ENCODE measurements at regions not wholly inside any gene's neighbourhood (a gene's known extent, or its start where the extent isn't known, plus 50 kb on each side); places are given as distances from the start of the nearest gene placed in this dataset.

DNA sequence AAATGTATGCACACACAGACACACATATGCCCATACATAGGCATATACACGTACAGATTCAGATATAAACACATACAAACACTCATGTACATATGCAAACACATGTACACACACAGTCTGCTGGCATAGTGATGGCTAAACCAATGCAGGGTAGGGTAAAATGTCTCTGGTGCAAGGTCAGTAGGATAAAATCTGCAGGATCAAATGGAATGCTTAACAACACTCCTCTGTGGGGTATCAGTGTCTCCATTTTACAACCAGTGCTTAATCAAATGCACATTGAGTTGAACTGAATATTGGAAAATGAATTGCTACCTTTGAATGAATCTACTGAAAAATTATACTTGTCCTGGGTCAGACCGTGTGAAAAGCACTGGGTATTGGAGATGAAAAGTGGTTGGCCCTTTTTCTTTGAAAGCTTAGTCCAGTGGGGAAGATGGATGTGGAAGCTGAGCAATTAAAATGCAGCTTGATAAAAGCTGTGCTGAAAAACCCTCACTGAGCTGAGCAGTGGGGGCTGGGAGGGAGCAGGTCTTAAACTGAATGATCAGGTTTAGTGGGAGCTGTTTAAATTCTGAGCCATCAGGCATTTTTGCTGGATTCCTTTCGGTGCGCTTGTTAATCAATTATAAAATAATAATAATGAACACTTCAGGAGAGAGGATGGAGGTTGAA, 314.7 kb downstream of the HAPSTR1 start:
- DNase-seq (ENCODE audit: low read depth in 3 of 3, low spot score in 2 of 3): no peak

DNA sequence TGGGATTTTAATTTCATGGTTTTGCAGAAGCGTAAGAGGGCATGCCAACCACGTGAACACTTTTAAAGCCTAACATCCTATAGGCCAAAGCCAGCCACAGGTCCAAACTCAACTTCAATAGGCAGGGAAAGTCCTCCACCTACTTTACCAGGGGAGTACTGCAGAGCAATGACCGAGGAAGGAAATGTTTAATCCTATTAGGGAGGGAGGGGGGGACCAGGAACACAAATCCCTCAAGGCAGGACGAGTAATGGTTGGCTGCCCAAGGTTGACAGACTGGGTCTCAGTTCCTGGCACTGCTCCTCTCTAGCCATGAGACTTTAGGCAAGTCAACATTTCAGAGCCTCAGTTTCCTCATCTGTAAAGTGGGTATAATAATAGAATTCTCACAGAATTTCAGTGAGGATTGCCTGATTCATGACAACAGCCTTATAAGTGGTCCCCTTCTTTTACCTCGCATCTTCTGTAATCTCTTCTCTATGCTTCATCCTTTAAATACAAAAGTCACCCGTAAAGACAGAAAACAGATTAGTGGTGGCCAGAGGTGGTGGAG, 315.8 kb downstream of the HAPSTR1 start:
- no peak for DNase-seq (ENCODE audit: low read depth in 3 of 3, low spot score in 2 of 3)

DNA sequence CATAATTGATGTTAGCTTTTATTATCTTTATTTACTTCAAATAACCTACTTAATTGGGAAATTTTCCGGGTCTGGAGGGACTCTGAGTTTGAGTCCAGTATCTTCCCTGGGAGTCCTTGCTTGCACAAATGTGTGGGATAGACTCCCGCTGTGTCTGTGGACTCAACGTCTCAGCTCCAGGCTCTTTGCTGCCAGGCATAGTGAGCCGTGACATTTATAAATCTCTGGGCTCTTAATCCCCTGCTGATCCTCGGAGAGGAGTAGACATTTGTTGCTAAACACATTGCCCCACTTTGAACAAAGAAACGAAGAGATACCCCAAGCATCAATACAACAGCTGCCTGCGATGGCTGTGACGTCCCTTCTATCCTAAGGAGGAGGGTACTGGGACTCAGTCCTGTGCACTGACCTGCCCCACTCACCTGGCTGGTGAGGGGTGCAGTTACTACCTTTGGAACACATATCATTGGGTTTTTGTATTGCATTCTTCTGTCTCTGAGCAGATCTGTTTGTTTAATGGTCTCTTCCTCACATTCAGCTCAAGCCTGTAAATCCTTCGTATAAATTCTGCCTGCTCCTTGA, 316.9 kb downstream of the HAPSTR1 start:
- no peak for DNase-seq (ENCODE audit: low read depth in 3 of 3, low spot score in 2 of 3)

DNA sequence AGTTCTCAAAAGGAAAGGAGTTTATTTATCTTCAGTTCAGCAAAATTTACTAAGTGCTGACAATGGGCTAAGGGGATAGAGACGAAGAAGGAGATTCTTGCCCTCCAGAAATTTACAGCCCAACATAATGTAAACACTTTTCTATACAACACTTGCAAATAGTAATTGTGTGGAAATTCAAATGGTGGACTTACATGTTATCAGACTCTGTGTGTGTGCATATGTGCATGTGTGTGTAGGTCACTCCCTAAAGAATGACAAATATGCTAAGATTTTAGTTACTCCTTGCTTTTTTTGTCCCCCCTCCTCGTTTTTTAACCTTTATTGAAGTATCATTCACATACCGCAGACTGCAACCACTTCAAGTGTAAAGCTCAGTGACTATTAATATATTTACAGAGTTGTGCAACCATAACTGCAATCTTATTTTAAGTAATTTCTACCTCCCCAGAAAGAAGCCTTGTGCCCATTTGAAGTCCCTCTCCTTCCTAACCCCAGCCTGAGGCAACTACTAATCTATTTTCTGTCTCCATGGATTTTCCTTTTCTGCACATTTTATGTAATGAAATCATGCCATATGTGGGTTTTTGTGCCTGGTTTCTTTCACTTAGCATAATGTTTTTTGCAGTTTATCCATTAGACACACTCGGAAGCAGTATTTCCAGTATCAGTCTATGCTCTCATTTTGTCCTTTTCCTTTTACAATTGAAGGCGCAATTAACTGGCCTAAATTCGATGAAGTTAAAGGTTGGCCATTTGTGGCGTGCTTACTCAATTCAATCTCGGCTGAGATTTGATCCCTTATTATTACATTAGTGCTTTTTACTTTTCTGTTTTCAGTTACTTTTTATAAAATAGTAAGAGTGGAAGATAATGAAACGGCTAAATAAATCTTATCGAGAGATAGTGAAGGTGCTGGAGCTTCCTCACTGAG, 318.4 kb downstream of the HAPSTR1 start:
- no peak for DNase-seq (ENCODE audit: low read depth in 3 of 3, low spot score in 2 of 3)

DNA sequence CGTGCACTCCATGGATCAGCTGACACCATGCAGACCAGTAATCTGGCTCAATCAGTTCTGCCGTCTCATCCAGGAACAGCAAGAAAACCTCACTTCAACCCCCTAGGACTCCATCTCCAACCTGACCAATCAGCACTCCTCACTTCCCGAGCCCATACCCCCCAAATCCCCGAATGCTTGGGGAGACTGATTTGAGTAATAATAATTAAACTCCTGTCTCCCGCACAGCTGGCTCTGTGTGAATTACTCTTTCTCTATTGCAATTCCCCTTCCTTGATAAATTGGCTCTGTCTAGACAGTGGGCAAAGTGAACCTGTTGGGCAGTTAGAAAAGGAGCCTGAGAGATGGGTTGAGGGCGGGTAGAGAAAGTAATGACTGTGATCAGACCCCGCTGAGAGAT, 320.0 kb downstream of the HAPSTR1 start:
- no peak for DNase-seq (ENCODE audit: low read depth in 3 of 3, low spot score in 2 of 3)

DNA sequence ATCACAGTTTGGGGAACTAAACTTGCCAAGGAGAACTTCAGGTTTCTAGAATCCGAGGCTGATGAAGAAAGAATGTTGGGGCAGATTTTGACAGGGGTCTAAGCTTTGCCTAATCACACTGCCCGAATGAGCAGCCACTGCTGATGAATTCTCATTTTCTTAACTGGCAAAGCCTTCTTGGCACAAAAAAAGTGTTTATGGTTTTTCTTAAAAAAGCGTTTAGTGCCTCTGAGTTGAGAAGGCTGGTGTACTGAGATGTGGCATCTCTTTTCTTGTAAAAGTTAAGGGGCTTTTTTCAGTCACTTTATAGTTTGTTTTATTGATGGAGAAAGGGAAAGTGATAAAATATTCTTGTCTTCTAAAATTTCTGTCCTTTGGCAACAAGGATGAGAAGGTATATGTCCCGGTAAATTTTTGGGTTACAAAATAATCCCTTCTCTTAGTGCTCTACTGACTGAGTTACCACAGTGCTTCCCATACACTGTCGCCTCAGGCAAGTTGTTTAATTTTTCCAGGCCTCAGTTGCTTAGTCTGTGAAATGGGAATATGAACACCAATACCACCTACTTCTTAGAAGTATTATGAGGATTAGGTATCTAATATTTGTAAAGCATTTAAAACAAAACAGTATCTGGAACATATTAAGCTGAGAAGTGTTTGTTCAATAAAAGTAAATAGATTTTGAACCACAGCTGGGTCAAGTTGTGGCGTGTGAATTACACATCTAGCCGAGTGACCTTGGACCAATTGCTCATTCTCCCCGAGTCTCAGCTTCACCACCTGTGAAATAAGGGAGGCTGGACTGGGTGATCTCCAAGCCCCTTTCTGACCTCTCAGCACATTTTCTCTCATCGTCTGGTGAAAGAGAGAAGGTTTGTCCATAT, 320.8 kb downstream of the HAPSTR1 start:
- DNase-seq (ENCODE audit: low read depth in 3 of 3, low spot score in 2 of 3): no peak

DNA sequence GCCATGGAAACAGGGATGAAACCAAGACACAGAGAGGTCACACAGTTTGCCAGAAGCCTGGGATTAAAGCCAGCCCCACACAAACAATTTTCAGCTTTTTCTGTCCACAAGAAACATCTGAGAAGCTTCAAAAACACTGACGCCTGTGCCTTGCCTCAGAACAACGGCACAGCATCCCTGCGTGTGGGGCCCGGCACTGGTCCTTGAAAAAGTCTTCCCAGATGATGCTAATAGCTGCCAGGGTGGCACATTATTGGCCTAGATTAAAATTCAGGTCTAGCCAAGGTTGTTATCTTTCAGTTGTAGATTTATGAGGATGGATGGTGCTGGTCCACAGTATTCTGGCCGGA, 321.4 kb downstream of the HAPSTR1 start:
- no peak for DNase-seq (ENCODE audit: low read depth in 3 of 3, low spot score in 2 of 3)

DNA sequence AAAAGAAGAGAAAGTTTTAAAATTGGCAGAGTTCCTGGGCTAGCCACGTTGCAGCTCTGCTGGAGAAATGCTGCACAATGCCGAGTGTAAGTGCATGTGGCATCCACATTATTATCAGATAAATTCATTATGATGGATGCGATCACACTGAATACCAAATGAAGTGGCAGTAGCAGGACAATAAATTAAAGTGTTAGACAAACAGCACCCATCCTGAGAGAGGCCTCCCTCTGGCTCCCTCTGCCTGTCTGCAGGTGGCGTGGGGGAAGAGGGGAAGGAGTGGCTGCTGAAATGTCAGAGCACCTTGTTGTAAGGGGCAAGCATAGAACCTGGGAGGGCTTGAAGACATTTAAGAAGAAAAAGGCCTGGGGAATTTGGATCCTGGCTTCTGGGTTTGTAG, 324.1 kb downstream of the HAPSTR1 start:
- DNase-seq (ENCODE audit: low read depth in 3 of 3, low spot score in 2 of 3): no peak

DNA sequence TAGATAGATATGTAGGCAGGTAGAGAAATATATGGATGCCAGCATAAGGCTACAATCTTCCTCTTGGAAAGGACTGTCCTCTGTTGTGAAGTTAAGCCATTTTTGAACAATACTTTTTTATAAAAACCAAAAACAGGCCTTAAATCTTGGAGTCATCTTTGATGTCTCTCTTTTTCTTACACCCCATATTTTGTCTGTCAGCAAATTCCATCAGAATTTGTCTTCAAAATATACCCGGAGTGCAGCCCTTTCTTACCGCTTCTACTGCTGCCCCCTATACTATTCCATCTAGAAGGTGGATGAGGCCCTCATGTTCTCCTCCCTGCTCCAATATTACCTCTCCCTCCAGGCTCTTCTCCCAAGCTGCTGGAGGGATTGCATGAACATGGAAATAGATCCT, 326.5 kb downstream of the HAPSTR1 start:
- DNase-seq (ENCODE audit: low read depth in 3 of 3, low spot score in 2 of 3): no peak

DNA sequence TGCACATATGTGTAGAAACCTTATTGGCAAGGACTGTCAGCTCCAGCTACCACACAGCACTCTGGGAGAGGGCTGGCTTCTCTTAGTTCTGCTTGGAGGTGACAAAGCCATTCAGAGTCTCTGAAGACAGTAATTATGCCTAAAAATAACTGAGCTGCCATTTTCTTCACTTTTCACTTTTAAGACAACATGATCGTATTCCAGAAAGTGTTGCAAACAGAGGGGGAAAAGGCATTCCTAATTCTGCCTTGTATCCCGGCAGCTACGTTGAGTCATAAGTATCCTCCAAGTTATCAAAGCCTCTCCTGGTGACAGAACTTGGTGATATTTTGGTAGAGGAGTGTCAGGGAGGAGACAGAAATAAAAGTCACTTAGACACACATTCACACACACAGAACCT, 327.7 kb downstream of the HAPSTR1 start:
- no peak for DNase-seq (ENCODE audit: low read depth in 3 of 3, low spot score in 2 of 3)

DNA sequence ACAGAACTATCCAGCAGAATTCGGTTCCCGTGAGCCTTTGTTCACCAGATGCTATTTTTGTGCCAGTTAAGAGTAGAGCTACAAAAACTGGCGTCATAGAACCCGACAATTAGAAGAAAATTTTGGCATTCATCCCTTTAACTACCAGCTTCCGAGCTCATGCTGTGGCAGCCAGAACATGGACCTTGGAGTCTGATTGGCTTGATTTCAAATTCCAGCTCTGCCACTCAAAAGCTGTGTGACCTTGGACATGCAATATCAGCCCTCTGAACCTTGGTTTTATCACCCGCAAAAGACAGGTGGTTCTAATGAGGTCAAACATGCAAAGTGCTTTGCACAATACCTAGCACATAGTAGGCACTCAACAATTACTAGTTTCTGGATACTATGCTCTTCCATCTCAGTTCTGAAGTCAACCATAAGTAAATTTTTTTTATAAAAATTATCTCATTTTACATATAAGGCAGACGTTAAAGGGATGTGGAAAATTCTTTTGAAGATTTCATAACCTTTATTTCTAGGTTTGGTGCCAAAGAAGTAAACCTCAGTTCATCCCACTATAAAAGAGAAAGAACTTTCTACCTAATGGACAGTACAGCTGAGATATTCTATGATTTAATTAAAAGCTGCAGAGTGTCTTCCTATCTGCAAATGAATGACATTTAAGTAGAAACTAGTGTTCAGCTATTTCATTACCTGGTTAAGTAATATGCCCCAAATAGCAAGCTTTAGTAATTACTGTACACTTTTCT, 331.5 kb downstream of the HAPSTR1 start:
- no peak for DNase-seq (ENCODE audit: low read depth in 3 of 3, low spot score in 2 of 3)

DNA sequence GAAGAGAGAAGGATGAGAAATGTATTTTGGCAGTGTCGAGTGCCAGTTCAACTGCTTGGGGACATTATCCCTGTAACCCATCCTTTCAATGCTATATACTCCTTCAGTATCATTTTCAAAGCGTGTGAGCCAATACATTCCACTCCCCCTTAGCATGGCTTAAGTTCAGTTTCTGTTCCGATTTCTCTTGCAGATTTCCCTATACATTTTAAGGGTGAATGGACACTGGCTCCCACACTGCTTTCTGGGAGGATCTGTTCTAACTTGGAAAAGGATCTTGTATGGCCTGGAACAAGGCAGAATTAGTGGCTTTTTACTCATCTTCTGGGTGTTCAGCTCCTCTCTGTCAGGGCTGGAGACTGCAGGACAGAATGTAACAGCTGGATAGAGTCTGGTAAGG, 333.8 kb downstream of the HAPSTR1 start:
- DNase-seq (ENCODE audit: low read depth in 3 of 3, low spot score in 2 of 3): no peak

DNA sequence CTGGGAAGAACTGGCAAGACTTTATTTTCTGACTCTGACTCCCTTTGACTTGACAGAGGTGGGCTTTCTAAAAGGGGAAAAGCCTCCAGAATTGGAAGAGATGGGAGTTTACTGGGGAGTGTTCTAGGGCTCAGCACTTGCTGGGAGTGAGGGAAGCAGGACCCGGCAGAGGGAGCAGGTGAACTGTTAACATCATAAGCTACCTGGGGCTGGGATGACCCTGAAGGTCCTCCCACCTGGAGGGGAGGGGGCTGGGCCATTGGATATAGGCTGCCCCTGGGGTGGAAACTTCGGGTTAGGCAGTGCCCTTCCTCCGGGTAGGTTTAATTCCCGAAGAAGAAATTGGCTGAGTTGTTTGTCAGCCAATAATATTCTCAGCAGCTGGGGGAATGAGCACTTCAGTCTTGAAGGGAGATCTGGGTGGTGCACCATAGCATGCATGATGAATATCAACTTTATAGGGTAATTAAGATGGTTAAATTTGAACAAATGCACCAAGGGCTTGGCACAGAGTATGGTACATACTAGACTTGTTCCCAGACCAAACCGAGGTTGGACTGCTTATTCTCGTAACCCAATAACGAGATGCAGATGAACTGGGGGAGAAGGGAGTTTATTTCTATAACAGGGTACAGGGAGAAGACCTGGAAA, 337.0 kb downstream of the HAPSTR1 start:
- DNase-seq (ENCODE audit: low read depth in 3 of 3, low spot score in 2 of 3): no peak

DNA sequence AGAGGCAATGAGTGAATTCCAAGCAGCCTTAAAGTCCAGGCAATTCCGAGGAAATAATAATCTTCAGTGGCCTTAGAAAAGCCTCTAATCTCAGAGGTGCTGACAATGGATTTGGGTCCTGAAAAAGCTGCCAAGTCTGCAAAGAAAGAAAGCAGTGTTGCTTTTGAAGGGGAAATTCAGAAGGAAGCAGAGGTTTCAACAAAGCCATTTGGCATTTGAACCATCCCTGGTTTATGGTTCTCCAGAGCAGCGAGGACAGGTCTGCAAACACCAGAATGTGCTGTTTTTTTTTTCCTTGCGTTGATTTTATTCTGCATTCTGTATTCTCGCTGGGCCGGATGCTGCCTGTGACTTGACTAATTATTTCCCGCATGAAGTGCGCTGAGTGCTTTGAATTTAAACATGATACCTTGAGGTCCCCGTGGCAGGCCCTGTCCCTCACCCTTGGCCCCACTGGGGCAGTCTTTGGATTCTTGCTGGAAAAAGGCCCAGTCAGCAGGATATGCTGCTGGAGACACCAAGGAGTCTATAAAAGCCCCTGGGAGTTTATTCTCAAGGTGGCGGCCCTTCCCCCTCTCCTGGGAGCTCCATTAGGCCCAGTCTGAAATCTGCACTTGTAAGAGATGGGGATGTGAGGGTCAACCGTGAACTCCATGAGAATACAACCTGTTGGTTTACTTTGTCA, 338.3 kb downstream of the HAPSTR1 start:
- DNase-seq (ENCODE audit: low read depth in 3 of 3, low spot score in 2 of 3): no peak

DNA sequence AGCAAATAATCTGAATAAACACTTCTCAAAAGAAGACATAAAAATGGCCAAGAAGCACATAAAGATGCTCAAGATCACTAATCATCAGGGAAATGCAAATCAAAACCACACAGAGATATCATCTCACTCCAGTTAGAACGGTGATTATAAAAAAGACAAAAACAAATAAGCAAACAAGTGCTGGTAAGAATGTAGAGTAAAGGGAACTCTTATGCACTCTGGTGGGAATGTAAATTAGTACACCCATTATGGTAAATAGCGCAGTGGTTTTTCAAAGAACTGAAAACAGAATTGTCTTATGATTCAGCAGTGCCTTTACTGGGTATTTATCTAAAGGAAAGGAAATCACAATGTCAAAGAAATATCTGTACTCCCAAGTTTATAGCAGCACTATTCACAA, 343.2 kb downstream of the HAPSTR1 start:
- DNase-seq (ENCODE audit: low read depth in 3 of 3, low spot score in 2 of 3): no peak

DNA sequence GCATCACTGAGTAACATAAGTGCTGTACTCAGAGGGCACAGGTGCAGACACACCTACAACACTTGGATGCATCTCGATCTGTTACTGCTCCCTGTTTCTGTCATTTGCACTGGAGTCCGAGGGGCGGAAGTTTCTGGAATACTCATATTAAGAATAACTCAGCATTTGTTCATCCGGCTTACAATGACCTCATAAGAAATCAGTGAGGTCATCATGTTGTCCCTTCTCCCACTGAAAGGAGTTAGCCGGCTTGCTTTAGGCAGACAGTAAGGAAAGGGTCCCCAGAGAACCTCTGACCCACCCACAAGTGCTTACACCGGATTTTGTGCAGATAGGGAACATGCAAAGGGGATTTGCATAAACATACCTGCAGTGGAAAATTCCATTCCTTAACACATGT, 344.7 kb downstream of the HAPSTR1 start:
- no peak for DNase-seq (ENCODE audit: low read depth in 3 of 3, low spot score in 2 of 3)

DNA sequence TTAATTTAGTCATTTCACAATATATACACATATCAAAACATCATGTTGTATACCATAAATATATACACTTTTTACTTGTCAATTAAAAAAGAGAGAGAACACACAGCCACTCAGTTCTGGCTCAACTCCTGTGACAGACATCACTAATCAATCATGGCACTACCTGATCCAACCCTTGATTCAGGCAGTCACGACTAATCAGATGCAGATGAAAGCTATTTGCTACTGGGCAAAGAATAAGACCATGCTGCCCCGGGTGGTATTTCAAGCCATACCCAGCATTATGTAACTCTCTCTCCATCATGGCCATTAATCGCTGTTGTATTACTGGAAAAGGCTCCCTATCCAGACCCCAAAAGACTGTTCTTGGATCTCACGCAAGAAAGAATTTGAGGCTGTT, 345.7 kb downstream of the HAPSTR1 start:
- no peak for DNase-seq (ENCODE audit: low read depth in 3 of 3, low spot score in 2 of 3)

DNA sequence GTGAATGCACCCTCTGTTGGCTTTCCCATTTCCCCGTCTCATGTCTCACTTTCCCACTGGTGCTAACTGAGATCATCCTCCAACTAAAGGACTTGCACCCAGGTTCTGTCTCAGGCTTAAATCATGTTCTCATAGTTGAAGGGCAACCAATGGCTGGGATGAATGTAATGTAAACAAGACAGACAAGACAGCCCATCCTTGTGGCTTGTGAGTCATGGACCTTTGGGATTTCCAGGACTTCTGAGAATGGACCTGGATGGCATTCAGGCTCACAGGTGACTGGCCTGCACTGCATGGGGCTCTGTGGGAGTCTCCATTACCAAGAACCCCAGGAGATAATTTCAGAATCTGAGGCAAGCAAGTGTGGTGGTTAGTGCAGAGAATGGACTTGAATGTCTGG, 347.5 kb downstream of the HAPSTR1 start:
- DNase-seq (ENCODE audit: low read depth in 3 of 3, low spot score in 2 of 3): no peak

DNA sequence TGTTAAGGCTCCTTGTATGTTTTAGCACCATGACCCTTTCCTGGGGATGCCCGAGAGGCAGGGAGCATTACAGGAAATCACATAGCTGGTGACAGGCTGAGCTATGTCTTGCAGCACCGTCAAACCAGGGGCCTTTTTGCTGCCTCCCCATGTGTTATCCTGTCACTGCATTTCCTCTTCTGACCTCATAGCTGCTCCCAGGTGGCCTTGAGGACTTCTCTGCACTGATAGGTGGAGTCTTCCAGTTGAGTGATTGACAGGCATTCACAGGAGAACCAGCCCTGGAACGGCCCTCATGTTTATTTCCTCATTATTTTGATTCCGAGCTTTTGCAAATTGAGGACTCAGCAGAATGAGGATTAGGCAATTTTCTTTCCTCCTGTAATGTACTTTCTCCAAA, 349.6 kb downstream of the HAPSTR1 start:
- DNase-seq (ENCODE audit: low read depth in 3 of 3, low spot score in 2 of 3): no peak
